ENCODE measurements at regions not wholly inside any gene's neighbourhood (a gene's known extent, or its start where the extent isn't known, plus 50 kb on each side); places are given as distances from the start of the nearest gene placed in this dataset.

DNA sequence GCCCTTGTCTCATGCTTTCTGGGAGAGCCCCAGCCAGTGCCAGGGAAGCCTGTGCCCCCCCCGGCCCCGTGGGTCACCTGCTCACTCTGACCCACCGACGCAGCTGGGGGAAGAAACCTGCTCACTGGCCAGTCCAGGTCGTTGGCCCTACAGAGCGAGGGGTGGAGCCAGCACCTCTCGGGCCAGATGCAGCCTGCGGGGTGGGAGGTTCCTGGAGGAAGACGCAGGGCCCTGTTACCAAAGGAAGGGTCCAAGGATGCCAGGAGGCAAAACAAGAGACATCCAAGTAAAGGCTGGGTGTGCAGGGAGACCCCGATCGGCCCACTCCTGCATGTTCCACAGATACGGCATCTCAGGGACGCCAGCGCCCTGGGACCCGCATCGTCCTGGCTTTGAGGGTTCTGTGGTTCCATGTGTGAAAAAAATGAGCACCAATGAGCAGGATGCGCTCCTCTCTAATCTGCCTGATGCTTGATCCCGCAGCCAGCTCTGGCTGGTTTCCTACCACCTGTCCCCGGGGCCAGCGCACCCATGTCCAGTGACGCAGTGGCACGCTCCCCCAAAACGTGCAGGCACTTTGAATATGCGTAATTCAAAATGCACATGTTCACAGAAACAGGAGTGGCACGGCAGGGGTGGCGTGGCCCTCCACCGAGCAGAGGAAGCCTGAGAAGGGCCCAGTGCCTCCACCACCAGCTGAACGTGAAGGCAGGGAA is 66.0 kb upstream of the GALNT9 start:
- peaks cover 9% of the 10 kb centered on the region for H3K9me3 Mint-ChIP-seq
- H3K27ac Mint-ChIP-seq = no peak overlapping the region
- no peak for TF ChIP-seq CTCF (IDR thresholded peaks at IDR 0.05; ENCODE audit: unreplicated experiment in 3 of 3)
- no peaks in the 10 kb centered on the region for H3K36me3 Mint-ChIP-seq (ENCODE audit: low read depth)
- H3K27me3 Mint-ChIP-seq (ENCODE audit: low read depth) = peaks cover 82% of the 10 kb centered on the region
- peaks cover 4% of the 10 kb centered on the region for H3K4me1 Mint-ChIP-seq
- H3K4me3 Mint-ChIP-seq = no peak overlapping the region

GRCh38 chr12:132393991-132394949 is 64.9 kb upstream of the GALNT9 start:
- Mint-ChIP-seq H3K9me3 (peaks cover 9% of the 10 kb centered on the region), H3K36me3 (ENCODE audit: low read depth) (no peaks in the 10 kb centered on the region), H3K27ac (no peak overlapping the region), H3K4me3 (no peak overlapping the region), H3K4me1 (peaks cover 4% of the 10 kb centered on the region), H3K27me3 (ENCODE audit: low read depth) (peaks cover 73% of the 10 kb centered on the region)
- no peak for TF ChIP-seq CTCF (IDR thresholded peaks at IDR 0.05; ENCODE audit: unreplicated experiment in 3 of 3)

GRCh38 chr12:132393245-132393795 is 63.9 kb upstream of the GALNT9 start:
- Mint-ChIP-seq H3K36me3 (ENCODE audit: low read depth) (no peaks in the 10 kb centered on the region), H3K4me1 (peaks cover 4% of the 10 kb centered on the region), H3K27ac (no peak overlapping the region), H3K4me3 (no peak overlapping the region), H3K27me3 (ENCODE audit: low read depth) (peaks cover 63% of the 10 kb centered on the region), H3K9me3 (peaks cover 9% of the 10 kb centered on the region)
- TF ChIP-seq CTCF (IDR thresholded peaks at IDR 0.05; ENCODE audit: unreplicated experiment in 3 of 3) = no peak

GRCh38 chr12:132392389-132393244 is 63.2 kb upstream of the GALNT9 start:
- peaks cover 56% of the 10 kb centered on the region for H3K27me3 Mint-ChIP-seq (ENCODE audit: low read depth)
- H3K4me3 Mint-ChIP-seq = no peak overlapping the region
- no peaks in the 10 kb centered on the region for H3K36me3 Mint-ChIP-seq (ENCODE audit: low read depth)
- H3K27ac Mint-ChIP-seq = no peak overlapping the region
- H3K9me3 Mint-ChIP-seq = peaks cover 9% of the 10 kb centered on the region
- TF ChIP-seq CTCF (IDR thresholded peaks at IDR 0.05; ENCODE audit: unreplicated experiment in 3 of 3) = no peak
- H3K4me1 Mint-ChIP-seq = peaks cover 4% of the 10 kb centered on the region

DNA sequence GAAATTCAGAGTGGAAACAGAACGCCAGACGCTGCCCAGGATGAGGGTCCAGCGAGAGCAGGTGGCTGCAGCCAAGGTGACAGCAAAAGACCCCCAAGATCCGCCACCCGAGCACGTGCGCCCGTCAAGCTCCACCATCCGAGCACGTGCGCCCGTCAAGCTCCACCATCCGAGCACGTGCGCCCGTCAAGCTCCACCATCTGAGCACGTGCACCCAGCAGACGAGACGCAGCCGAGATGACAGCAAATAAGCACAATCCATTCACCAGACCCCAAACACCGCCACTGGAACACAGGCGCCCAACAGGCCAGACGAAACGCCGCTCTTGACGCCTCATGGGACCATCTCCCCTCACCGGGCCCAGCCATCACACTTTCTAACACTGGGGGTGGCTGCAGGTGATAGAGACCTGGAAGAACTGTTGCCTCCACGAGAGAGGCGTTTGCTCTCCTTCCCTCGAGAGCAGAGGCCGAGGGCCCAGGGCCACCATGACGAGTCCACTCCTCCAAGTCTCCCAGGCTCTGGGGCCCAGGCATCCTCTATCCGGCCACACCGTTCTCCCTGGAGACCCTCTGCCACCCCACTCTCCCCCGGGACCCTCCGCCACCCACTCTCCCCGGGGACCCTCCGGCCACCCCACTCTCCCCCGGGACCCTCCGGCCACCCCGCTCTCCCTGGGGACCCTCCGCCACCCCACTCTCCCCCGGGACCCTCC is 62.1 kb upstream of the GALNT9 start:
- no peak overlapping the region for H3K4me3 Mint-ChIP-seq
- peaks cover 7% of the 10 kb centered on the region for H3K9me3 Mint-ChIP-seq
- H3K36me3 Mint-ChIP-seq (ENCODE audit: low read depth) = no peaks in the 10 kb centered on the region
- no peak for TF ChIP-seq CTCF (IDR thresholded peaks at IDR 0.05; ENCODE audit: unreplicated experiment in 3 of 3)
- H3K27ac Mint-ChIP-seq = no peak overlapping the region
- H3K4me1 Mint-ChIP-seq = peaks cover 4% of the 10 kb centered on the region
- H3K27me3 Mint-ChIP-seq (ENCODE audit: low read depth) = peaks cover 45% of the 10 kb centered on the region
